CD14-positive monocyte (primary cell): ENCODE measurements at regions not wholly inside any gene's neighbourhood (a gene's known extent, or its start where the extent isn't known, plus 50 kb on each side); places are given as distances from the start of the nearest gene placed in this dataset.

Source experiments
- DNase-seq, 3 donors: peaks; one replicate each; pipeline ENCODE4 v3.0.0-alpha.2; 2011 to 2022
- H2AFZ ChIP-seq: 2 replicates; pipeline ENCODE4 v1.6.0; 2012; ENCODE audit warnings: mild to moderate bottlenecking, low read depth, low read length, inconsistent platforms; ENCODE audit not compliant: insufficient read depth, poor library complexity, severe bottlenecking
- H3K27ac ChIP-seq, 2 donors: 1 replicate in 1 of 2; 2 replicates in 1 of 2; pipeline ENCODE4 v1.5.1; 2012 to 2013; ENCODE audit warnings: low read length in 2 of 2, control low read depth in 1 of 2, inconsistent platforms in 1 of 2, low read depth in 1 of 2, mild to moderate bottlenecking in 1 of 2
- H3K27me3 ChIP-seq, 2 donors: one replicate each; pipeline versions ENCODE4 v1.6.0 to v1.6.1; 2011 to 2013; ENCODE audit warnings: low read length in 2 of 2; ENCODE audit not compliant: control insufficient read depth in 2 of 2, insufficient read depth in 2 of 2
- H3K36me3 ChIP-seq, 2 donors: replicated peaks in 1 of 2; 1 replicate in 1 of 2; 2 replicates in 1 of 2; pipeline versions ENCODE4 v1.5.1 to v1.6.1; 2012 to 2013; ENCODE audit warnings: low read length in 2 of 2, control low read depth in 1 of 2, inconsistent platforms in 1 of 2, mild to moderate bottlenecking in 1 of 2; ENCODE audit not compliant: insufficient read depth in 2 of 2, control insufficient read depth in 1 of 2
- H3K4me1 ChIP-seq, 2 donors: 1 replicate in 1 of 2; 2 replicates in 1 of 2; pipeline versions ENCODE4 v1.5.1 to v1.6.1; 2012 to 2013; ENCODE audit warnings: low read length in 2 of 2, control low read depth in 1 of 2, inconsistent platforms in 1 of 2, mild to moderate bottlenecking in 1 of 2, moderate library complexity in 1 of 2; ENCODE audit not compliant: insufficient read depth in 2 of 2, control insufficient read depth in 1 of 2
- H3K4me2 ChIP-seq: replicated peaks from 2 replicates; pipeline ENCODE3; 2012; ENCODE audit warnings: low read length, moderate library complexity, mild to moderate bottlenecking; ENCODE audit not compliant: poor library complexity, severe bottlenecking; ENCODE audit errors: extremely low read depth
- H3K4me3 ChIP-seq, 3 experiments: fragments of 200-600 bp in 1 of 3; sonication (generic) in 1 of 3; replicated peaks in 1 of 3; 1 replicate in 2 of 3; 2 replicates in 1 of 3; pipeline ENCODE4 v1.5.1; 2011 to 2013; ENCODE audit warnings: low read length in 3 of 3, mild to moderate bottlenecking in 3 of 3, control low read depth in 2 of 3, low read depth in 2 of 3, inconsistent platforms in 1 of 3, moderate library complexity in 1 of 3
- H3K79me2 ChIP-seq: 2 replicates; pipeline ENCODE4 v1.6.0; 2012; ENCODE audit warnings: mild to moderate bottlenecking, control low read depth, inconsistent platforms, low read length, moderate library complexity; ENCODE audit not compliant: insufficient read depth
- H3K9ac ChIP-seq: 2 replicates; pipeline ENCODE4 v1.6.0; 2017; ENCODE audit warnings: low read length, mild to moderate bottlenecking; ENCODE audit not compliant: insufficient read depth, poor library complexity, severe bottlenecking
- H3K9me3 ChIP-seq, 2 donors: replicated peaks in 1 of 2; 1 replicate in 1 of 2; 2 replicates in 1 of 2; pipeline versions ENCODE4 v1.5.1 to v1.6.1; 2012 to 2013; ENCODE audit warnings: low read length in 2 of 2, control low read depth in 1 of 2; ENCODE audit not compliant: control insufficient read depth in 1 of 2, insufficient read depth in 1 of 2
- H4K20me1 ChIP-seq: 2 replicates; pipeline ENCODE4 v1.6.0; 2012; ENCODE audit warnings: mild to moderate bottlenecking, low read length, control low read depth, moderate library complexity; ENCODE audit not compliant: insufficient read depth
- H3K27ac Mint-ChIP-seq, 7 donors: one replicate each; pipeline ENCODE4 v1.8.0; 2020; ENCODE audit warnings: mild to moderate bottlenecking in 7 of 7, mixed read lengths in 7 of 7, moderate library complexity in 6 of 7, inconsistent platforms in 2 of 7
- H3K27me3 Mint-ChIP-seq, 3 donors: one replicate each; pipeline ENCODE4 v1.8.0; 2021 to 2022; ENCODE audit warnings: low read depth in 3 of 3, mild to moderate bottlenecking in 3 of 3, mixed read lengths in 3 of 3, moderate library complexity in 3 of 3, inconsistent platforms in 1 of 3
- H3K36me3 Mint-ChIP-seq, 2 donors: one replicate each; pipeline ENCODE4 v1.8.0; 2020; ENCODE audit warnings: mixed read lengths in 2 of 2, inconsistent platforms in 1 of 2, mild to moderate bottlenecking in 1 of 2
- H3K4me1 Mint-ChIP-seq: one replicate; pipeline ENCODE4 v1.8.0; 2020; ENCODE audit warnings: mild to moderate bottlenecking, mixed read lengths
- H3K4me3 Mint-ChIP-seq, 2 donors: one replicate each; pipeline ENCODE4 v1.8.0; 2020; ENCODE audit warnings: mild to moderate bottlenecking in 2 of 2, mixed read lengths in 2 of 2, moderate library complexity in 1 of 2
- H3K9me3 Mint-ChIP-seq, 7 donors: one replicate each; pipeline ENCODE4 v1.8.0; 2020 to 2022; ENCODE audit warnings: mixed read lengths in 7 of 7, mild to moderate bottlenecking in 6 of 7, moderate library complexity in 6 of 7, inconsistent platforms in 2 of 7
- WGBS: methylation state at CpG from one replicate; pipeline ENCODE4 v1.1.5; 2013; ENCODE audit warnings: missing lambda C conversion rate; ENCODE audit not compliant: insufficient coverage; 5-methylcytosine and 5-hydroxymethylcytosine counted together
- intact Hi-C, 2 donors: fragments of 100-400 bp; cut with micrococcal nuclease; formaldehyde crosslinking; loops; one replicate each; pipeline versions ENCODE4 v1.15.0 to v1.15.1; 2023
- TF ChIP-seq, protein P1 (sequence below): fragments of 200-600 bp; IDR thresholded peaks from one replicate; pipeline ENCODE4 v1.8.0; 2022; ENCODE audit warnings: antibody characterized with exemption, mild to moderate bottlenecking

DNA sequence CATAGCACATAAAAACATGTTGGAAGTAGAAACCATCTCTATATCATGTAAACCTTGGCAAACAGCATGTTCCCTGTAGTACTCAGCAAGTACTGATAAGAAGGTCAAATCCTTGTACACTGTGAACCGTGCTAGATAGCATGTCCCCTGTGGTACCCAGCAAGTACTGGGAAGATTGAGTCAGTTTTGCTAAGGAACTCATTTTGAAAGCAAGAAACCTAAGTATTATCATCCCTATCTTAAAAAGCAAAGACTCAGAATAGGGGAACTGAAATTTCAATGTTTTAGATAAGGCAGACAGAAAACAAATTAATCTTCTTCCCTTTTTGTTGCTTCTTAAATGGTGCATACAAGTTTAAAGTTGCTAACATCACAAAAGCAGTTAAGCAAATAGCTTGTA is 180.2 kb downstream of the RBM46 start:
- Mint-ChIP-seq H3K9me3 (peaks cover 0 to 6% (median 2%) of the 10 kb centered on the region in 7 donors), H3K4me1 (no peaks in the 10 kb centered on the region), H3K27me3 (no peaks in the 10 kb centered on the region), H3K36me3 (no peaks in the 10 kb centered on the region), H3K4me3 (no peak overlapping the region), H3K27ac (no peak overlapping the region)
- WGBS, result no CpG with 5 or more reads among the region's 1 CpG
- no peak overlapping the region for H2AFZ ChIP-seq
- TF ChIP-seq, protein P1, sequence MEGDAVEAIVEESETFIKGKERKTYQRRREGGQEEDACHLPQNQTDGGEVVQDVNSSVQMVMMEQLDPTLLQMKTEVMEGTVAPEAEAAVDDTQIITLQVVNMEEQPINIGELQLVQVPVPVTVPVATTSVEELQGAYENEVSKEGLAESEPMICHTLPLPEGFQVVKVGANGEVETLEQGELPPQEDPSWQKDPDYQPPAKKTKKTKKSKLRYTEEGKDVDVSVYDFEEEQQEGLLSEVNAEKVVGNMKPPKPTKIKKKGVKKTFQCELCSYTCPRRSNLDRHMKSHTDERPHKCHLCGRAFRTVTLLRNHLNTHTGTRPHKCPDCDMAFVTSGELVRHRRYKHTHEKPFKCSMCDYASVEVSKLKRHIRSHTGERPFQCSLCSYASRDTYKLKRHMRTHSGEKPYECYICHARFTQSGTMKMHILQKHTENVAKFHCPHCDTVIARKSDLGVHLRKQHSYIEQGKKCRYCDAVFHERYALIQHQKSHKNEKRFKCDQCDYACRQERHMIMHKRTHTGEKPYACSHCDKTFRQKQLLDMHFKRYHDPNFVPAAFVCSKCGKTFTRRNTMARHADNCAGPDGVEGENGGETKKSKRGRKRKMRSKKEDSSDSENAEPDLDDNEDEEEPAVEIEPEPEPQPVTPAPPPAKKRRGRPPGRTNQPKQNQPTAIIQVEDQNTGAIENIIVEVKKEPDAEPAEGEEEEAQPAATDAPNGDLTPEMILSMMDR, result no peak
- no peaks in the 10 kb centered on the region for H3K4me1 ChIP-seq
- no peaks in the 10 kb centered on the region for H3K36me3 ChIP-seq
- no peak for DNase-seq
- no peak overlapping the region for H3K9ac ChIP-seq
- no peak overlapping the region for H3K4me3 ChIP-seq
- intact Hi-C loops, result no loop called here
- no peak overlapping the region for H3K27ac ChIP-seq
- no peaks in the 10 kb centered on the region for H3K79me2 ChIP-seq
- H3K4me2 ChIP-seq, result no peak overlapping the region
- no peaks in the 10 kb centered on the region for H4K20me1 ChIP-seq
- no peaks in the 10 kb centered on the region for H3K27me3 ChIP-seq
- no peaks in the 10 kb centered on the region for H3K9me3 ChIP-seq

DNA sequence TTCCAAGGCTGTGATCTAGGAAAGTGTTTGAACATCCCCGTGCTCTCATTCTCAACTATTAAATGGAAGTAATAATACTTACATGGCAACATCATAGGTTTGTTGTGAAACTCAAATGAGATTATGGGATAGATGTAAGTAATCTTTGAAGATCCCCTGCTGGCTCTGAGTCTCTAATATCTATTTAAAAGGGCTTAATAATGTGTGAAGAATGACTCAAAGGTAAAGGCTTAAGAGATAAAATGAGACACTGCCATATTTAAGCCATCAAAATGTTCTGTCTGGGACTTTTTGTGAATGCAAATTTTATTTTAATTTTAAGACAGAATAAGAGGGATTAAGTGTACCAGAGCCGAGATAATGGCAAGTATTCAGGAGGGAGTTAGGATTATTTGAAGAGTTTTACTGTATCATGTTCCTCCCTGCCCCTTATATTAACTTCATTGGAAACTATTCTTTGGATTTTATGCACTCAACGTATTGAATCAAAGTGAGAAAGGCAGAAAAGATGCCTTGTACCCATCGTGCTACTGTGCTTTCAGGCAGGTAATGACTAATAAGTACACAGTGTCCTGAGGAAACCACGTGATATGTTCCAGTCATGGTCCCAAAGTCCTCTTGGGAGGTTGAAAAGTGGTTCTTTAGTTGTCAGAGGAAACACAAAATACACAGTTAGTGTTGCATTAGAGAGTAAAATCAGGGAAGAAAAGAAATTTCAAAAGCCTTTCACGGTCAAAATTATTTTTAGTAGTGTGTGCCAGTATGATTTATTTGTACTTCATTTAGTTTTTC is 192.4 kb downstream of the RBM46 start:
- Histone ChIP-seq H3K27me3 (no peaks in the 10 kb centered on the region), H3K4me3 (no peak overlapping the region), H3K9ac (no peak overlapping the region), H3K27ac (no peak overlapping the region), H4K20me1 (no peaks in the 10 kb centered on the region), H3K4me2 (no peak overlapping the region), H3K9me3 (no peaks in the 10 kb centered on the region), H3K79me2 (no peaks in the 10 kb centered on the region), H3K4me1 (no peaks in the 10 kb centered on the region), H3K36me3 (no peaks in the 10 kb centered on the region), H2AFZ (no peak overlapping the region)
- Mint-ChIP-seq H3K4me3 (no peak overlapping the region), H3K36me3 (no peaks in the 10 kb centered on the region), H3K27ac (no peak overlapping the region), H3K4me1 (no peaks in the 10 kb centered on the region), H3K9me3 (peaks cover 0 to 3% (median 0%) of the 10 kb centered on the region in 7 donors), H3K27me3 (peaks cover 0 to 2% (median 0%) of the 10 kb centered on the region in 3 donors)
- DNase-seq, result no peak
- WGBS, result 81% methylated on average over 3 of the region's 6 CpGs
- intact Hi-C loops, result no loop called here
- TF ChIP-seq, protein P1, result no peak
